Neural progenitor cell (in vitro differentiated cells): ENCODE measurements at regions not wholly inside any gene's neighbourhood (a gene's known extent, or its start where the extent isn't known, plus 50 kb on each side); places are given as distances from the start of the nearest gene placed in this dataset.

ENCODE experiments used
- EZH2 ChIP-seq: fragments of 200-600 bp; sonication (generic); IDR thresholded peaks from 2 replicates; pipeline ENCODE4 v1.6.1; 2017; ENCODE audit warnings: antibody characterized with exemption, mild to moderate bottlenecking, moderate library complexity
- EZH2phosphoT487 ChIP-seq: fragments of 200-600 bp; sonication (generic); IDR thresholded peaks from 2 replicates; pipeline ENCODE4 v1.6.1; 2017; ENCODE audit warnings: antibody characterized with exemption
- TF ChIP-seq, protein P1 (sequence below): fragments of 200-600 bp; sonication (generic); IDR thresholded peaks from 2 replicates; pipeline ENCODE4 v1.5.1; 2017; ENCODE audit warnings: antibody characterized with exemption, mild to moderate bottlenecking

- TF ChIP-seq, protein P1, sequence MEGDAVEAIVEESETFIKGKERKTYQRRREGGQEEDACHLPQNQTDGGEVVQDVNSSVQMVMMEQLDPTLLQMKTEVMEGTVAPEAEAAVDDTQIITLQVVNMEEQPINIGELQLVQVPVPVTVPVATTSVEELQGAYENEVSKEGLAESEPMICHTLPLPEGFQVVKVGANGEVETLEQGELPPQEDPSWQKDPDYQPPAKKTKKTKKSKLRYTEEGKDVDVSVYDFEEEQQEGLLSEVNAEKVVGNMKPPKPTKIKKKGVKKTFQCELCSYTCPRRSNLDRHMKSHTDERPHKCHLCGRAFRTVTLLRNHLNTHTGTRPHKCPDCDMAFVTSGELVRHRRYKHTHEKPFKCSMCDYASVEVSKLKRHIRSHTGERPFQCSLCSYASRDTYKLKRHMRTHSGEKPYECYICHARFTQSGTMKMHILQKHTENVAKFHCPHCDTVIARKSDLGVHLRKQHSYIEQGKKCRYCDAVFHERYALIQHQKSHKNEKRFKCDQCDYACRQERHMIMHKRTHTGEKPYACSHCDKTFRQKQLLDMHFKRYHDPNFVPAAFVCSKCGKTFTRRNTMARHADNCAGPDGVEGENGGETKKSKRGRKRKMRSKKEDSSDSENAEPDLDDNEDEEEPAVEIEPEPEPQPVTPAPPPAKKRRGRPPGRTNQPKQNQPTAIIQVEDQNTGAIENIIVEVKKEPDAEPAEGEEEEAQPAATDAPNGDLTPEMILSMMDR: no peak
- TF ChIP-seq EZH2 (no peak), EZH2phosphoT487 (no peak)
Measured at GRCh38 chr2:37477921-37478320, 133.5 kb downstream of the QPCT start.
